HEK293 (cell line): ENCODE measurements at regions not wholly inside any gene's neighbourhood (a gene's known extent, or its start where the extent isn't known, plus 50 kb on each side); places are given as distances from the start of the nearest gene placed in this dataset.

Experiments
- CTCF ChIA-PET: fragments of 350-600 bp; formaldehyde crosslinking; extraction: SDS; loops from one replicate; lab custom pipeline; 2021; ENCODE audit warnings: antibody characterized with exemption; lab: Yijun Ruan, JAX
- POLR2A ChIA-PET: fragments of 300-600 bp; formaldehyde crosslinking; extraction: SDS; loops from one replicate; lab custom pipeline; 2020; ENCODE audit warnings: antibody characterized with exemption, inconsistent platforms; lab: Yijun Ruan, JAX
- H3K27ac ChIP-seq: fragments of 200-500 bp; sonication (Bioruptor generic); 2 replicates; pipeline ENCODE4 v1.5.1; 2014; ENCODE audit warnings: low read depth, low read length, control low read depth, inconsistent platforms; ENCODE audit errors: extremely low read depth
- H3K36me3 ChIP-seq, 2 experiments: fragments of 200-500 bp in 1 of 2; sonication (Bioruptor generic) in 1 of 2; 1 replicate in 1 of 2; 2 replicates in 1 of 2; pipeline ENCODE4 v1.5.1; 2014 to 2017; ENCODE audit warnings: inconsistent platforms in 2 of 2, low read length in 2 of 2; ENCODE audit not compliant: control insufficient read depth in 2 of 2, insufficient read depth in 1 of 2
- H3K4me1 ChIP-seq: fragments of 200-500 bp; sonication (Bioruptor generic); 2 replicates; pipeline ENCODE4 v1.5.1; 2014; ENCODE audit warnings: mild to moderate bottlenecking, low read length, inconsistent platforms; ENCODE audit not compliant: control insufficient read depth, insufficient read depth
- H3K4me3 ChIP-seq: 2 replicates; pipeline ENCODE4 v1.5.1; 2011; ENCODE audit warnings: low read depth, mild to moderate bottlenecking, control low read depth, low read length, moderate library complexity
- H3K9me3 ChIP-seq: fragments of 200-500 bp; sonication (Bioruptor generic); 2 replicates; pipeline ENCODE4 v1.5.1; 2014; ENCODE audit warnings: low read depth, low read length, inconsistent platforms; ENCODE audit not compliant: control insufficient read depth, insufficient read depth
- RBAK ChIP-seq: fragments of 450-650 bp; formaldehyde crosslinking; IDR thresholded peaks from 2 replicates; pipeline ENCODE4 v1.5.1; 2016; ENCODE audit warnings: missing biosample characterization, missing genetic modification characterization
- TRIM28 ChIP-seq: IDR thresholded peaks from 2 replicates; pipeline ENCODE4 v1.6.1; 2011; ENCODE audit warnings: low read length, control low read depth, borderline replicate concordance
- ZBTB20 ChIP-seq: fragments of 450-650 bp; formaldehyde crosslinking; IDR thresholded peaks from 2 replicates; pipeline ENCODE4 v1.5.1; 2016; ENCODE audit warnings: missing biosample characterization, missing genetic modification characterization
- ZBTB26 ChIP-seq: fragments of 450-650 bp; formaldehyde crosslinking; optimal IDR thresholded peaks from 2 replicates; pipeline ENCODE3; 2016; ENCODE audit warnings: missing biosample characterization, mild to moderate bottlenecking, missing genetic modification characterization
- ZNF114 ChIP-seq: fragments of 450-650 bp; formaldehyde crosslinking; IDR thresholded peaks from 2 replicates; pipeline ENCODE4 v1.5.0; 2017; ENCODE audit warnings: missing biosample characterization, missing genetic modification characterization
- ZNF121 ChIP-seq: fragments of 450-650 bp; formaldehyde crosslinking; IDR thresholded peaks from 2 replicates; pipeline ENCODE4 v1.5.1; 2016; ENCODE audit warnings: missing biosample characterization, missing genetic modification characterization
- ZNF16 ChIP-seq: fragments of 450-650 bp; formaldehyde crosslinking; IDR thresholded peaks from 2 replicates; pipeline ENCODE4 v1.5.1; 2016; ENCODE audit warnings: low read depth, missing biosample characterization, missing genetic modification characterization
- ZNF292 ChIP-seq: fragments of 450-650 bp; formaldehyde crosslinking; IDR thresholded peaks from 2 replicates; pipeline ENCODE4 v1.5.1; 2016; ENCODE audit warnings: low read depth, missing biosample characterization, missing genetic modification characterization, borderline replicate concordance
- ZNF404 ChIP-seq: fragments of 450-650 bp; formaldehyde crosslinking; IDR thresholded peaks from 2 replicates; pipeline ENCODE4 v1.5.1; 2017; ENCODE audit warnings: missing biosample characterization, missing genetic modification characterization
- ZNF423 ChIP-seq: fragments of 450-650 bp; formaldehyde crosslinking; IDR thresholded peaks from 2 replicates; pipeline ENCODE4 v1.5.1; 2016; ENCODE audit warnings: missing biosample characterization, missing genetic modification characterization
- ZNF654 ChIP-seq: fragments of 450-650 bp; formaldehyde crosslinking; IDR thresholded peaks from 2 replicates; pipeline ENCODE4 v1.5.1; 2016; ENCODE audit warnings: low read depth, missing biosample characterization, missing genetic modification characterization
- ZNF704 ChIP-seq: fragments of 450-650 bp; formaldehyde crosslinking; IDR thresholded peaks from 2 replicates; pipeline ENCODE4 v1.5.1; 2016; ENCODE audit warnings: missing biosample characterization, missing genetic modification characterization
- TF ChIP-seq, protein P1 (sequence below): fragments of 450-650 bp; formaldehyde crosslinking; IDR thresholded peaks from 2 replicates; pipeline ENCODE4 v1.5.1; 2016; ENCODE audit warnings: missing biosample characterization, missing genetic modification characterization
- TF ChIP-seq, protein P2 (sequence below): fragments of 450-650 bp; formaldehyde crosslinking; IDR thresholded peaks from 2 replicates; pipeline ENCODE4 v1.5.1; 2016; ENCODE audit warnings: missing biosample characterization, missing genetic modification characterization

GRCh38 chr2:166612214-166612613 lies 118.2 kb upstream of the SCN7A start:
- H3K36me3 ChIP-seq, result no peaks in the 10 kb centered on the region
- H3K4me3 ChIP-seq, result no peak overlapping the region
- CTCF ChIA-PET, result no interaction called here
- no peak overlapping the region for H3K27ac ChIP-seq
- TF ChIP-seq, protein P1, sequence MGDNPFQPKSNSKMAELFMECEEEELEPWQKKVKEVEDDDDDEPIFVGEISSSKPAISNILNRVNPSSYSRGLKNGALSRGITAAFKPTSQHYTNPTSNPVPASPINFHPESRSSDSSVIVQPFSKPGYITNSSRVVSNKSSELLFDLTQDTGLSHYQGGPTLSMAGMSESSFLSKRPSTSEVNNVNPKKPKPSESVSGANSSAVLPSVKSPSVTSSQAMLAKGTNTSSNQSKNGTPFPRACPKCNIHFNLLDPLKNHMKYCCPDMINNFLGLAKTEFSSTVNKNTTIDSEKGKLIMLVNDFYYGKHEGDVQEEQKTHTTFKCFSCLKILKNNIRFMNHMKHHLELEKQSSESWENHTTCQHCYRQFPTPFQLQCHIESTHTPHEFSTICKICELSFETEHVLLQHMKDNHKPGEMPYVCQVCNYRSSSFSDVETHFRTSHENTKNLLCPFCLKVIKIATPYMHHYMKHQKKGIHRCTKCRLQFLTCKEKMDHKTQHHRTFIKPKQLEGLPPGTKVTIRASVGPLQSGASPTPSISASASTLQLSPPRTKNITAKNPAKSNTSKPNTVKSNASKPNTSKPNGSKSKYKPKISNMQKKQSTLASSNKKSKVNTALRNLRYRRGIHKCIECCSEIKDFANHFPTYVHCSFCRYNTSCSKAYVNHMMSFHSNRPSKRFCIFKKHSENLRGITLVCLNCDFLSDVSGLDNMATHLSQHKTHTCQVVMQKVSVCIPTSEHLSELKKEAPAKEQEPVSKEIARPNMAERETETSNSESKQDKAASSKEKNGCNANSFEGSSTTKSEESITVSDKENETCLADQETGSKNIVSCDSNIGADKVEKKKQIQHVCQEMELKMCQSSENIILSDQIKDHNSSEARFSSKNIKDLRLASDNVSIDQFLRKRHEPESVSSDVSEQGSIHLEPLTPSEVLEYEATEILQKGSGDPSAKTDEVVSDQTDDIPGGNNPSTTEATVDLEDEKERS, result no peak
- no peak for TF ChIP-seq ZNF16 (tag by site-specific recombination)
- TF ChIP-seq, all 188 proteins: peak for 0
- H3K9me3 ChIP-seq, result no peaks in the 10 kb centered on the region
- H3K4me1 ChIP-seq, result no peaks in the 10 kb centered on the region
- POLR2A ChIA-PET, result no interaction called here

- Histone ChIP-seq H3K4me3 (no peak overlapping the region), H3K27ac (no peak overlapping the region), H3K4me1 (no peaks in the 10 kb centered on the region), H3K9me3 (no peaks in the 10 kb centered on the region), H3K36me3 (no peaks in the 10 kb centered on the region)
- TF ChIP-seq ZNF423, result no peak
- CTCF ChIA-PET, result no interaction called here
- POLR2A ChIA-PET, result no interaction called here
These were observed 116.9 kb upstream of the SCN7A start for GRCh38 chr2:166610913-166611305.

- no peak overlapping the region for H3K27ac ChIP-seq
- CTCF ChIA-PET, result no interaction called here
- TF ChIP-seq TRIM28, result no peak
- no peak for TF ChIP-seq ZBTB26 (tag by site-specific recombination)
- TF ChIP-seq ZNF114, result no peak
- TF ChIP-seq ZBTB20 (tag by site-specific recombination), result no peak
- no peak for TF ChIP-seq ZNF404 (tag by site-specific recombination)
- TF ChIP-seq RBAK (tag by site-specific recombination), result no peak
- no peak for TF ChIP-seq ZNF121 (tag by site-specific recombination)
- TF ChIP-seq ZNF704 (tag by site-specific recombination), result no peak
- TF ChIP-seq, protein P2, sequence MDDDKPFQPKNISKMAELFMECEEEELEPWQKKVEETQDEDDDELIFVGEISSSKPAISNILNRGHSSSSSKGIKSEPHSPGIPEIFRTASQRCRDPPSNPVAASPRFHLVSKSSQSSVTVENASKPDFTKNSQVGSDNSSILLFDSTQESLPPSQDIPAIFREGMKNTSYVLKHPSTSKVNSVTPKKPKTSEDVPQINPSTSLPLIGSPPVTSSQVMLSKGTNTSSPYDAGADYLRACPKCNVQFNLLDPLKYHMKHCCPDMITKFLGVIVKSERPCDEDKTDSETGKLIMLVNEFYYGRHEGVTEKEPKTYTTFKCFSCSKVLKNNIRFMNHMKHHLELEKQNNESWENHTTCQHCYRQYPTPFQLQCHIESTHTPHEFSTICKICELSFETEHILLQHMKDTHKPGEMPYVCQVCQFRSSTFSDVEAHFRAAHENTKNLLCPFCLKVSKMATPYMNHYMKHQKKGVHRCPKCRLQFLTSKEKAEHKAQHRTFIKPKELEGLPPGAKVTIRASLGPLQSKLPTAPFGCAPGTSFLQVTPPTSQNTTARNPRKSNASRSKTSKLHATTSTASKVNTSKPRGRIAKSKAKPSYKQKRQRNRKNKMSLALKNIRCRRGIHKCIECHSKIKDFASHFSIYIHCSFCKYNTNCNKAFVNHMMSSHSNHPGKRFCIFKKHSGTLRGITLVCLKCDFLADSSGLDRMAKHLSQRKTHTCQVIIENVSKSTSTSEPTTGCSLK (tag by site-specific recombination), result no peak
- no peak for TF ChIP-seq ZNF654 (tag by site-specific recombination)
- TF ChIP-seq ZNF292 (tag by site-specific recombination), result no peak
- TF ChIP-seq, all 188 proteins: peak for 0
- Histone ChIP-seq H3K4me1 (no peaks in the 10 kb centered on the region), H3K4me3 (no peak overlapping the region), H3K9me3 (no peaks in the 10 kb centered on the region), H3K36me3 (no peaks in the 10 kb centered on the region)
- POLR2A ChIA-PET, result no interaction called here
These were observed 116.3 kb upstream of the SCN7A start for GRCh38 chr2:166610180-166610912.
